ENCODE measurements at regions not wholly inside any gene's neighbourhood (a gene's known extent, or its start where the extent isn't known, plus 50 kb on each side); places are given as distances from the start of the nearest gene placed in this dataset.

- peak overlapping the region; percentile 96 for H3K27ac Mint-ChIP-seq (ENCODE audit: unreplicated experiment)
- no peaks in the 10 kb centered on the region for H3K9me3 Mint-ChIP-seq (ENCODE audit: low read depth)
- no peaks in the 10 kb centered on the region for H3K27me3 Mint-ChIP-seq (ENCODE audit: low read depth)
- peaks cover 54% of the 10 kb centered on the region for H3K4me1 Mint-ChIP-seq (ENCODE audit: low read depth)
- H3K36me3 Mint-ChIP-seq (ENCODE audit: low read depth), result no peaks in the 10 kb centered on the region
- DNase-seq (ENCODE audit: low spot score), result no peak
- no peak overlapping the region for H3K4me3 Mint-ChIP-seq (ENCODE audit: unreplicated experiment)
- no peak for TF ChIP-seq CTCF (IDR thresholded peaks at IDR 0.05)
These were observed 57.4 kb downstream of the FAM241B start for GRCh38 chr10:69687426-69687825.

DNA sequence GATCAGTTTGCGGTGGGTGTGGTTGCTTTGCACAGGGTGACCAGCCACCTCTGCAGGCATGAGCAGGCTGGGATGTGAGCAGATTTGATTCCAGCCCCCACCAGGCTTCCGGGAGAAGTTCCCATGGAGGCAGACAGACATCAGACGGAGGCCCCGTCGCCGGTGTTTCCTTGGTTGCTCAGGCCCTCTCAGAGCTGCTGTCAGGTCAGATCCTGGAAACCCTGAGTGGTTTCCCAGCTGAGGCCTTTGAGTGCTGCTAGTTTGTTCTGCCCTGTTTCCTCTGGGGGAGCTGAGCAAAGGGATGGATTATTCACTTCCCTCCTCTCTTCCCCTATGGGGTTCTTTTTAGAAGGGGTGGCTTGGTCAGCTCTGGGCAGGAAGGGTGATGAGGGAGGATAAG, 62.2 kb downstream of the FAM241B start:
- no peak for DNase-seq (ENCODE audit: low spot score)
- Mint-ChIP-seq H3K36me3 (ENCODE audit: low read depth) (no peaks in the 10 kb centered on the region), H3K9me3 (ENCODE audit: low read depth) (no peaks in the 10 kb centered on the region), H3K4me1 (ENCODE audit: low read depth) (peaks cover 24% of the 10 kb centered on the region), H3K27ac (ENCODE audit: unreplicated experiment) (no peak overlapping the region), H3K27me3 (ENCODE audit: low read depth) (no peaks in the 10 kb centered on the region), H3K4me3 (ENCODE audit: unreplicated experiment) (no peak overlapping the region)
- no peak for TF ChIP-seq CTCF (IDR thresholded peaks at IDR 0.05)

- DNase-seq (ENCODE audit: low spot score), result no peak
- Mint-ChIP-seq H3K4me1 (ENCODE audit: low read depth) (peaks cover 21% of the 10 kb centered on the region), H3K9me3 (ENCODE audit: low read depth) (no peaks in the 10 kb centered on the region), H3K36me3 (ENCODE audit: low read depth) (no peaks in the 10 kb centered on the region), H3K4me3 (ENCODE audit: unreplicated experiment) (no peak overlapping the region), H3K27ac (ENCODE audit: unreplicated experiment) (no peak overlapping the region), H3K27me3 (ENCODE audit: low read depth) (no peaks in the 10 kb centered on the region)
- TF ChIP-seq CTCF (IDR thresholded peaks at IDR 0.05), result no peak
These were observed 62.8 kb downstream of the FAM241B start for GRCh38 chr10:69692891-69693290.

GRCh38 chr10:69693886-69694285, 63.8 kb downstream of the FAM241B start:
- Mint-ChIP-seq H3K36me3 (ENCODE audit: low read depth) (no peaks in the 10 kb centered on the region), H3K9me3 (ENCODE audit: low read depth) (peaks cover 3% of the 10 kb centered on the region), H3K27me3 (ENCODE audit: low read depth) (no peaks in the 10 kb centered on the region), H3K4me1 (ENCODE audit: low read depth) (peaks cover 21% of the 10 kb centered on the region), H3K4me3 (ENCODE audit: unreplicated experiment) (no peak overlapping the region), H3K27ac (ENCODE audit: unreplicated experiment) (no peak overlapping the region)
- DNase-seq (ENCODE audit: low spot score), result no peak
- no peak for TF ChIP-seq CTCF (IDR thresholded peaks at IDR 0.05)

DNA sequence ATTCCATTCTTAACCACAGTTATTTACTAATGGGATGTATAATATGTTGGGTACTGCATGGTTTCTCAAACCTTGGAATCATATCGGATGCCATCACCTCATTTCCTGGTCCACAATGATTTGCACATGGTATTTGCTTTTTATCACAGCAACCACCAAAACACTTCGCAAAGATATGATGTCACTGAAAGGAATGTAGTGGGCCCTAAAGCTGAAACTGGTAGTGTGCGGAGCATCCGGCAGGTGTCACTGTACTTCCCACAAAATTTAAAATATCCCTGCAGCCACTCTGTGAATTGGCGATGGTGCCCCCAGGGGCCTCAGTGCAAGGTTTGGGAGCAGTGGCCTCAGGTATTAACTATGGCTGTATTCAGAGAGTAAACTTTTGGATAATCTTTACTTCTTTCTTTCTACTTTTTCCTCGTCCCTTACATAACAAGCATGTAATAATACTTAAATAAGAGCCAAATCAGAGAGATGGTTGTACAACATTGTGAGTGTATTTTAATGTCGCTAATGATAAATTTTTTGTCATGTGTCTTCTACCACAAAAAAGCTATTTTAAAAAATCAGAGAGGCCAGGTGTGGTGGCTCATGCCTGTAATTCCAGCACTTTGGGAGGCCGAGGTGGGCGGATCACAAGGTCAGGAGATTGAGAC, 66.2 kb downstream of the FAM241B start:
- peak overlapping the region; percentile 84 for H3K27ac Mint-ChIP-seq (ENCODE audit: unreplicated experiment)
- H3K27me3 Mint-ChIP-seq (ENCODE audit: low read depth), result no peaks in the 10 kb centered on the region
- no peak for DNase-seq (ENCODE audit: low spot score)
- peaks cover 3% of the 10 kb centered on the region for H3K9me3 Mint-ChIP-seq (ENCODE audit: low read depth)
- no peaks in the 10 kb centered on the region for H3K36me3 Mint-ChIP-seq (ENCODE audit: low read depth)
- H3K4me1 Mint-ChIP-seq (ENCODE audit: low read depth), result peaks cover 16% of the 10 kb centered on the region
- TF ChIP-seq CTCF (IDR thresholded peaks at IDR 0.05), result peak; percentile 89
- H3K4me3 Mint-ChIP-seq (ENCODE audit: unreplicated experiment), result no peak overlapping the region

All from chondrocyte (in vitro differentiated cells).